ENCODE measurements at regions not wholly inside any gene's neighbourhood (a gene's known extent, or its start where the extent isn't known, plus 50 kb on each side); places are given as distances from the start of the nearest gene placed in this dataset.
A peak's percentile ranks its signal among the peaks of the same experiment; 100 is the strongest.

DNA sequence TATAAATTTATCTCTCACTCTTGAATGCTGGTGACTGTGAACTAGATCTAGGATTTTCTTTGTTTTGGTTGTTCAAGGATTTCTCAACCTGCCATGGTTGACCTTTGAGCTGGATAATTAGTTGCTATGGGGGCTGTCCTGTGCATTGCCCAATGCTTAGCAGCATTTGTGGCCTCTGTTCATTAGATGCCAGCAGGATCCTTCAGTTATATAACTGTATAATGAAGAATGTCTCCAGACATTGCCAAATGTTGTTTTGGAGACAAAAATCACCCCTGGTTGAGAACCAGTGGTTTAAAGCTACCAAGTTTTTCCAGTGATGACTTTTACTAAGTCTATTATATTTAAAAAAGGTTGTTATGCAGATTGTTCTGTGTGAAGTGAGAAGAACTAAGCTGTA is 147.9 kb upstream of the STXBP6 start:
- Mint-ChIP-seq H3K36me3 (ENCODE audit: low read depth) (no peaks in the 10 kb centered on the region), H3K4me3 (no peak overlapping the region)
- intact Hi-C loops (cut with micrococcal nuclease), result no loop called here

DNA sequence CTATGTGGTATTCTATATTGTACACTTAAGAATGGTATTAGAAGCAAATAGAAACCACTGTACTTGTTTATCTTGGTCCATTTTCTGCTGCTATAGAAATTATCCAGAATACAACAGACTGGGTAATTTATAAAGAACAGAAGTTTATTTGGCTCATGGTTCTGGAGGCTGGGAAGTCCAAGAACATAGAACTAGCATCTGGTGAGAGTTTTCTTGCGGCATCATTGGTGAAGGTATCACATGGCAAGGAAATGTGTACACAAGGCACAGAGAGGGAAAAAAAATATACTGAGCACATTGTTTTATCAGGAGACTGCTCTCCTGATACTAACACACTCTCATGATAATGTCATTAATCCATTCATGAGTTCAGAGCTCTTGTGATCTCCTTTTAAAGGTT is 130.3 kb upstream of the STXBP6 start:
- Mint-ChIP-seq H3K36me3 (ENCODE audit: low read depth) (no peaks in the 10 kb centered on the region), H3K27ac (no peak overlapping the region), H3K4me1 (no peaks in the 10 kb centered on the region), H3K27me3 (no peaks in the 10 kb centered on the region), H3K9me3 (no peaks in the 10 kb centered on the region), H3K4me3 (no peak overlapping the region)
- intact Hi-C loops (cut with micrococcal nuclease), result no loop called here
- no peak for DNase-seq

More for the DNA sequence above, 147.9 kb upstream of the STXBP6 start:
- no peaks in the 10 kb centered on the region for H3K4me1 Mint-ChIP-seq
- DNase-seq, result no peak
- H3K27ac Mint-ChIP-seq, result no peak overlapping the region
- no peaks in the 10 kb centered on the region for H3K27me3 Mint-ChIP-seq
- H3K9me3 Mint-ChIP-seq, result peaks cover 3% of the 10 kb centered on the region

DNA sequence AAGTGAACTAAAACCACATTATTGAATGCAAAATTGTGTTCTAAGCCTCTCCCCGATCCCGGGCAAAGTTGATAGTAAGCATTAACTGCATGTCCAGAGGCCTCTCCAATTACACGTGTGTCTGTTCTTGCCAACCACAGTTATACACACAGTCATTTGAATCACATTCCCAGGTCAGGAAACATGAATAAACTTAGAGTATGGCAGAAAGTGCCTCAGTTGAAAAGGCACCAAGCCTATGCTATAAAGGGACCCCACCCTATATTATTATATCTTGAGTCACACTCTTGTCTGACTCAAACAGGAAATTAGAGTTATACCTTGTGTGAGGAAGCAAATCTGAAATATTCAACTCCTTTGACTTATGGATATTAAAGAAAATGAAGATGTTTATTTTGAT is 128.3 kb upstream of the STXBP6 start:
- no peaks in the 10 kb centered on the region for H3K27me3 Mint-ChIP-seq
- intact Hi-C loops (cut with micrococcal nuclease), result no loop called here
- no peak overlapping the region for H3K4me3 Mint-ChIP-seq
- no peak for DNase-seq
- no peaks in the 10 kb centered on the region for H3K9me3 Mint-ChIP-seq
- H3K27ac Mint-ChIP-seq, result no peak overlapping the region
- H3K4me1 Mint-ChIP-seq, result no peaks in the 10 kb centered on the region
- no peaks in the 10 kb centered on the region for H3K36me3 Mint-ChIP-seq (ENCODE audit: low read depth)

- Mint-ChIP-seq H3K4me3 (no peak overlapping the region), H3K36me3 (ENCODE audit: low read depth) (no peaks in the 10 kb centered on the region), H3K27me3 (peaks cover 2% of the 10 kb centered on the region), H3K27ac (no peak overlapping the region), H3K4me1 (no peaks in the 10 kb centered on the region), H3K9me3 (no peaks in the 10 kb centered on the region)
- intact Hi-C loops (cut with micrococcal nuclease), result loop anchor here (5.0 kb wide), 2 partner anchors 344 to 669 kb away; no protein-coding TSS in a partner anchor
- peak; percentile 55 for DNase-seq
Observed at GRCh38 chr14:25150934-25151790, 101.2 kb upstream of the STXBP6 start.

- DNase-seq, result peak; percentile 12
- H3K9me3 Mint-ChIP-seq, result no peaks in the 10 kb centered on the region
- no peak overlapping the region for H3K4me3 Mint-ChIP-seq
- H3K4me1 Mint-ChIP-seq, result no peaks in the 10 kb centered on the region
- no peak overlapping the region for H3K27ac Mint-ChIP-seq
- H3K27me3 Mint-ChIP-seq, result peaks cover 2% of the 10 kb centered on the region
- intact Hi-C loops (cut with micrococcal nuclease), result loop anchor here (5.0 kb wide), 2 partner anchors 343 to 668 kb away; no protein-coding TSS in a partner anchor
- H3K36me3 Mint-ChIP-seq (ENCODE audit: low read depth), result no peaks in the 10 kb centered on the region
Observed at GRCh38 chr14:25150401-25150800, 100.5 kb upstream of the STXBP6 start.

- H3K4me1 Mint-ChIP-seq, result no peaks in the 10 kb centered on the region
- intact Hi-C loops (cut with micrococcal nuclease), result no loop called here
- DNase-seq, result peak; percentile 14
- no peak overlapping the region for H3K27ac Mint-ChIP-seq
- no peaks in the 10 kb centered on the region for H3K9me3 Mint-ChIP-seq
- no peaks in the 10 kb centered on the region for H3K36me3 Mint-ChIP-seq (ENCODE audit: low read depth)
- H3K4me3 Mint-ChIP-seq, result no peak overlapping the region
- no peaks in the 10 kb centered on the region for H3K27me3 Mint-ChIP-seq
Observed at GRCh38 chr14:25140411-25140810, 90.5 kb upstream of the STXBP6 start.

DNA sequence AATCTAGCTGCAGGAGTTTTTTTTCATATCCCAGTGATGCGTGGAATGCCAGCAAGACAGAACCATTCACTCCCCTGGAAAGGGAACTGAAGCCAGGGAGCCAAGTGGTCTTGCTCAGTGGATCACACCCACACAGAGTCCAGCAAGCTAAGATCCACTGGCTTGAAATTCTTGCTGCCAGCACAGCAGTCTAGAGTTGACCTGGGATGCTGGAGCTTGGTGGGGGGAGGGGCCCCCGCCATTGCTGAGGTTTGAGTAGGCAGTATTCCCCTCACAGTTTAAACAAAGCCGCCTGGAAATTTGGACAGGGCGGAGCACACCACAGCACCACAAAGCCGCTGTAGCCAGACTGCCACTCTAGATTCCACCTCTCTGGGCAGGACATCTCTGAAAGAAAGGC is 86.9 kb upstream of the STXBP6 start:
- no peaks in the 10 kb centered on the region for H3K9me3 Mint-ChIP-seq
- no peaks in the 10 kb centered on the region for H3K36me3 Mint-ChIP-seq (ENCODE audit: low read depth)
- peaks cover 6% of the 10 kb centered on the region for H3K4me1 Mint-ChIP-seq
- no peak overlapping the region for H3K4me3 Mint-ChIP-seq
- H3K27me3 Mint-ChIP-seq, result peaks cover 13% of the 10 kb centered on the region
- no peak overlapping the region for H3K27ac Mint-ChIP-seq
- intact Hi-C loops (cut with micrococcal nuclease), result no loop called here
- DNase-seq, result no peak

GRCh38 chr14:25134184-25134583 is 84.2 kb upstream of the STXBP6 start:
- no peak overlapping the region for H3K4me3 Mint-ChIP-seq
- peaks cover 17% of the 10 kb centered on the region for H3K27me3 Mint-ChIP-seq
- H3K9me3 Mint-ChIP-seq, result no peaks in the 10 kb centered on the region
- H3K27ac Mint-ChIP-seq, result no peak overlapping the region
- no peaks in the 10 kb centered on the region for H3K36me3 Mint-ChIP-seq (ENCODE audit: low read depth)
- intact Hi-C loops (cut with micrococcal nuclease), result no loop called here
- H3K4me1 Mint-ChIP-seq, result peaks cover 6% of the 10 kb centered on the region
- peak; percentile 32 for DNase-seq

GRCh38 chr14:25132732-25133422 is 82.9 kb upstream of the STXBP6 start:
- Mint-ChIP-seq H3K9me3 (no peaks in the 10 kb centered on the region), H3K4me3 (no peak overlapping the region), H3K36me3 (ENCODE audit: low read depth) (no peaks in the 10 kb centered on the region), H3K27ac (no peak overlapping the region), H3K4me1 (peaks cover 6% of the 10 kb centered on the region), H3K27me3 (peaks cover 17% of the 10 kb centered on the region)
- intact Hi-C loops (cut with micrococcal nuclease), result loop anchor here (1.0 to 2.0 kb wide), 2 partner anchors 326 to 423 kb away; no protein-coding TSS in a partner anchor
- peak; percentile 84 for DNase-seq

DNA sequence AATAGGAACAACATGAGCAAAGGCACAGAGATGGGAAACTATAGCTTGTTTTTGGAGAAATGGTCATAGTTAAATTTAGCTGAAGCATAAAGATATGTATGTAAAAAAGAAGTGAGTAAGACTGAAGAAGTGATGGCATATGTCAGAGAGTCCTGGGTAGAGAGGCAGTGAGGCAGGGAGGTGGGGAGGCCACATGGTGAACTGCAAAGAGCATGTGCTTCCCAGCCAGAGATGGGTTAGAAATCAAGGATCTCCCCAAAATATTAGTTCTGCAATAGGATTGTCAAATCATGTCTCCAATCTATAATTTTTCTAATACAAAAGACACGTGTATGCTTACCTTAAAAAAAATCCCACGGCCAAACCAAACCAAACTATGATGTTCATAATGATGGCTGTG is 82.1 kb upstream of the STXBP6 start:
- no peak overlapping the region for H3K27ac Mint-ChIP-seq
- no peak overlapping the region for H3K4me3 Mint-ChIP-seq
- H3K9me3 Mint-ChIP-seq, result no peaks in the 10 kb centered on the region
- no peaks in the 10 kb centered on the region for H3K36me3 Mint-ChIP-seq (ENCODE audit: low read depth)
- peaks cover 6% of the 10 kb centered on the region for H3K4me1 Mint-ChIP-seq
- intact Hi-C loops (cut with micrococcal nuclease), result loop anchor here (2.0 kb wide), 1 partner anchor 325 kb away; no protein-coding TSS in a partner anchor
- H3K27me3 Mint-ChIP-seq, result peaks cover 17% of the 10 kb centered on the region
- DNase-seq, result no peak

- H3K9me3 Mint-ChIP-seq, result no peaks in the 10 kb centered on the region
- H3K36me3 Mint-ChIP-seq (ENCODE audit: low read depth), result no peaks in the 10 kb centered on the region
- H3K4me3 Mint-ChIP-seq, result no peak overlapping the region
- H3K4me1 Mint-ChIP-seq, result no peaks in the 10 kb centered on the region
- DNase-seq, result no peak
- H3K27me3 Mint-ChIP-seq, result no peaks in the 10 kb centered on the region
- no peak overlapping the region for H3K27ac Mint-ChIP-seq
- intact Hi-C loops (cut with micrococcal nuclease), result no loop called here
Observed at GRCh38 chr14:25122843-25123242, 72.9 kb upstream of the STXBP6 start.

DNA sequence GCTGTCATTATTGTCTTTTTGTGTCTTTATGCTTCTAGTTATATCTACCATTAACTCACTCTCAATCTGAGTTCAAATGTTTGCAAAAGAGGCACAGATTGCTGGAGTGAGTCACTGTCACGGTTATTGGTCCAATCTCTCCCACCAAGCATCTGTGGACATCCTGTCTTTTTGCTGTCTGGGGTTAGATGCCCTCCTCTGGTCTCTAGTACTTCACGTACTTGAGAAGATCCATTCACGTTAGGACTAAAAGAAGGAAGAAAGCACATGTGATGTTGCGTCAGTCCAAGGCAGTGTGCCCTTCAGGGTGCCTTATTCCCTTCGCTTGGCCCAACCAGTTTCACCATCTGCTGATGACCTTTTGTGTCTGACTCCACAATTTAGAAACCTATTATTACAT is 72.3 kb upstream of the STXBP6 start:
- intact Hi-C loops (cut with micrococcal nuclease), result no loop called here
- DNase-seq, result no peak
- H3K9me3 Mint-ChIP-seq, result no peaks in the 10 kb centered on the region

GRCh38 chr14:25121337-25122129 is 71.6 kb upstream of the STXBP6 start:
- no peak overlapping the region for H3K27ac Mint-ChIP-seq
- DNase-seq, result no peak
- H3K36me3 Mint-ChIP-seq (ENCODE audit: low read depth), result no peaks in the 10 kb centered on the region
- intact Hi-C loops (cut with micrococcal nuclease), result no loop called here
- no peak overlapping the region for H3K4me3 Mint-ChIP-seq
- H3K4me1 Mint-ChIP-seq, result no peaks in the 10 kb centered on the region
- H3K27me3 Mint-ChIP-seq, result no peaks in the 10 kb centered on the region
- H3K9me3 Mint-ChIP-seq, result no peaks in the 10 kb centered on the region

More for the DNA sequence above, 72.3 kb upstream of the STXBP6 start:
- Mint-ChIP-seq H3K4me3 (no peak overlapping the region), H3K36me3 (ENCODE audit: low read depth) (no peaks in the 10 kb centered on the region), H3K27me3 (no peaks in the 10 kb centered on the region), H3K4me1 (no peaks in the 10 kb centered on the region), H3K27ac (no peak overlapping the region)

GRCh38 chr14:25120261-25120660 is 70.3 kb upstream of the STXBP6 start:
- H3K27ac Mint-ChIP-seq, result no peak overlapping the region
- no peaks in the 10 kb centered on the region for H3K4me1 Mint-ChIP-seq
- no peak for DNase-seq
- H3K27me3 Mint-ChIP-seq, result no peaks in the 10 kb centered on the region
- H3K4me3 Mint-ChIP-seq, result no peak overlapping the region
- intact Hi-C loops (cut with micrococcal nuclease), result no loop called here
- no peaks in the 10 kb centered on the region for H3K9me3 Mint-ChIP-seq
- no peaks in the 10 kb centered on the region for H3K36me3 Mint-ChIP-seq (ENCODE audit: low read depth)
